Activated T-cell treated with anti-CD3 and anti-CD28 coated beads for 1 hour (primary cell): ENCODE measurements at regions not wholly inside any gene's neighbourhood (a gene's known extent, or its start where the extent isn't known, plus 50 kb on each side); places are given as distances from the start of the nearest gene placed in this dataset.
"Not testable (repeated sequence)": the region's sequence is repeated elsewhere in the genome, so short reads cannot be mapped to it uniquely, and the experiment has no call there.

Experiments used
- DNase-seq: peaks from one replicate; pipeline ENCODE4 v3.0.0-alpha.2; 2020; ENCODE audit warnings: low read depth

DNA sequence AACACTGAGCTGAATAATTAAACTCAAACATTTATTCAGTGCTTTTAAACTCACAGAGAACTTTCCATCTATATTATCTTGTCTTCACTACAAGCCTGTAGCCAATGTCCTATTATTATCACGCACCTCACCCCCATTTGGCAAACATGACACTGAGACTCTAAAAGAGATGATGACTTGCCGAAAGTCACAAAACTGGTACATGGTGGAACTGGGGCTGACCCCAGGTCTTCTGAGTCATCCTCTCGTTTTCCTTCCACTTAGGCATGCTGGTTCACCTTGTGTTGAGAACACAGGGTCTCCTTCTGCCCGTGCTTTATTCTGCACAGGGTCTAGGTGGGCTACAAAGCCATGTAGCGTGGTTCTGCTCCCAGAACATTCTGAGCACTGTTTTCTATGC lies 230.0 kb upstream of the MGAT5 start:
- DNase-seq = no peak

DNA sequence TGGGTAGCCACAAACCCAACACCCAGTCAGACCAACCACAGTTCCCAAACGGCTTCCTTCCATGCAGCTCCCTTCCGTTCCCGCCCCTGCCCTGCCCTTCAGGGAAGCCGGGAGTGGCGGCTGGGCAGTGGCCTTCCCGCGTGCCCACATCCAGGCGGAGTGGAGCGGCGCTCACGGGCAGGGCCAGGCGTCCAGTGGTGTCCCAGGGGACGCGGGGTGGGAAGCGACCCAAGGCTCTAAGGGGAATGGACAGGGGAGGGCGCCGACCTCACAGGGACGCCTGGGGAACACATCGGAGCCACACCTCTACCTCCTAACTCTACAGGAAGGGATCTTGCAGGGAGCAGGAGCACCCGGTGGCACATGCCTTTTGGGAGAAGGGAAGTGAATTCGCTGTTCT lies 225.9 kb upstream of the MGAT5 start:
- DNase-seq = no peak

DNA sequence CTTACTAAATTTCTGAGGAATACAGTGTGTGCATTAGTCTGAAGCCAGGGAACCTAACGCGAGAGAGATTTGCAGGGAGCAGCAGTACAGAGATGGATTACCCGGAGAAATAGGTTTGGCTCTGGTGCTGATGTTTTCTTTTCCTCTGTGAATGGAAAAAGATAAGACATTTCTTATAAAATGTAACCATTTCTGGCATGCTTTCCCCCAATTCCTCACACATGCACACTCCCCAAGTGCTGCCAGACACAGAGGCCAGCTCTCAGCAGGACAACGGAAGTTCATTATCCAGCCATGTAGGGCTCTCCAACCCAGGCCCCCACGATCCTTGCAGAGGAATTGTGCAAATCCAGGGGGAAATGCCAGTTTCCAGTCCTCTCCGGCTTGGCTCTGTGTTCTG lies 224.5 kb upstream of the MGAT5 start:
- DNase-seq = no peak

DNA sequence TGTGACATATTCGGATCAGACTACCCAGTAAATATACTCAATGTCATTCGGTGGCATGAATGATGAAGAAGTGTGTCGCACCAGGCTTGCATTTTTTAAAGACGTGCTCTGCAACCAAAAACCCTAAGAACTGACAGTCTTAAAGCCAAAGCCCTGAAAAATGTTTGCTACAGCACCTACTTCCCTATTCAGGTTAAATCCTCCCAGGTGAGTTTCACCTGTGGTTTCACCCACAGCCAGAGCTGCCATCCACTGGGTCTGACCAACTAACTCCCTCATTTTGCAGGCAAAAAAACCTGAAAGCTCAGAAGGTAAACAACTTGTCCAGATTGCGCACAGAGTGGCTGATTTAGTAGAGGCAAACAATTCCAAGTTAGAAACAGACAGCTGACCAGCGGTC lies 222.3 kb upstream of the MGAT5 start:
- DNase-seq = no peak

DNA sequence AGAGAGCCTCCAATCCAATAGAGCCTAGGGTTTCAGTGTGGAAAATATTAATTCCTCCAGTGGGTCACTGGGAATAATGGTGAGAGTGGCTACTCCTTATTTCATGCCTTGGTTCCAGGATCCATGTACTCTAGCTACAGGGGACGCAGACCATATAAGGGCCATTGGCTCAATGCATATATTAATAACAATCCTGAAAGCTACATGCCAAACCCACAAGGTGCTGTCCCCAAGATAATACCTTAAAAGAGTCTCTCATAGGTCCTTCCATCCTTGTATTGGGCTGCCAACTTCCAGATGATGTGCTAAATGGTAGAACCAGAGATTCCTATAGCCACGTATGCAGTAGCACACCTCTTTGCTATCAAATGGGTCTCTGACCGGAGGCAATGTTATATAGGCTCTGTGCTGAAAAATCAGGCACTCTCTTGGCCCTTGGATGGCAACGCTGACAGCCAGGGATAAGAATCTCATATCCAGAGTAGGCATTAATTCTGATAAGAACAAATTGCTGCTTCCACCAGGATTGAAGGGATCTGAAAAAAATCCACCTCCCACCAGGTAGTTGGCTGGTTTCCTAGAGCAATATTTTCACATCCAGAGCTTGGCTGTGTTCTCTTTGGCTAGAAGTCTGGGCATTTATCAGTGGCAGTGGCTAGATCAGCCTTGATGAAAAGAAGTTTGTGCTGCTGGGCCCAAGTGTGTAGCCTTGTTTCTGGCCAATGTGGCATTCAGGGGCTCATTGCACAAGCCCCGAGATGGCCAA lies 218.1 kb upstream of the MGAT5 start:
- no peak for DNase-seq

DNA sequence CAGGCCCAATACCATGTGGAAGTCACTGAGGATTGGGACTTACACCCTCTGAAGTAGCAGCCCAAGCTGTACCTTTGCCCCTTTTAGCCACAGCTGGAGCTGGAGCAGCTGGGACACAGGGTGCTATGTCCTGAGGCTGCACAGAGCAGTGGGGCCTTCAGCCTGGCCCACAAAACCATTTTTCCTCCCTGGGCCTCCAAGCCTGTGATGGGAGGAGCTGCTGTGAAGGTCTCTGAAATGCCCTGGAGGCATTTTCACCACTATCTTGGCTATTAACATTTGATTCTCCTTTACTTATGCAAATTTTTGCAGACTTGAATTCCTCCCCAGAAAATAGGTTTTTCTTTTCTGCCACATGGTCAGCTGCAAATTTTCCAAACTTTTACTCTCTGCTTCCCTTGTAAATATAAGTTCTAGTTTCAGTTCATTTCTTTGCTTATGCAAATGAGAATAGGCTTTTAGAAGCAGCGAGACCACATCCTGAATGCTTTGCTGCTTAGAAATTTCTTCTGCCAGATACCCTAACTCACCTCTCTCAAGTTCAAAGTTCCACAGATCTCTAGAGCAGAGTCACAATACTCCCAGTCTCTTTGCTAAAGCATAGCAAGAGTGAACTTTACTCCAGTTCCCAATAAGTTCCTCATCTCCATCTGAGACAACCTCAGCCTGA lies 213.8 kb upstream of the MGAT5 start:
- DNase-seq = no peak

DNA sequence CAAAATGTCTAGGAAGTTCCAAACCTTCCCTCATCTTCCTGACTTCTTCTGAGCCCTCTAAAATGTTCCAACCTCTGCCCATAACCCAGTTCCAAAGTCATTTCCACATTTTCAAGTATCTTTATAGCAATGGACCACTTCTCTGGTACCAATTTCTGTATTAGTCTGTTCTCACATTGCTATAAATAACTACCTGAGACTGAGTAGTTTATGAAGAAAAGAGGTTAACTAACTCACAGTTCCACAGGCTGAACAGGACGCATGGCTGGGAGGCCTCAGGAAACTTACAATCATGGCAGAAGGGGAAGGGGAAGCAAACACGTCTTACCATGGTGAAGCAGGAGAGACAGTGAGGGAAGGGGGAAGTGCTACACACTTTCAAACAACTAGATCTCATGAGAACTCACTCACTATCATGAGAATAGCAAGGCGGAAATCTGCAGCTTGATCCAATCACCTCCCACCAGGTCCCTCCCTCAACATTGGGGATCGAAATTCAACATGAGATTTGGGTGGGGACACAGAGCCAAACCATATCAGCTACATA lies 213.2 kb upstream of the MGAT5 start:
- not testable (repeated sequence) for DNase-seq

DNA sequence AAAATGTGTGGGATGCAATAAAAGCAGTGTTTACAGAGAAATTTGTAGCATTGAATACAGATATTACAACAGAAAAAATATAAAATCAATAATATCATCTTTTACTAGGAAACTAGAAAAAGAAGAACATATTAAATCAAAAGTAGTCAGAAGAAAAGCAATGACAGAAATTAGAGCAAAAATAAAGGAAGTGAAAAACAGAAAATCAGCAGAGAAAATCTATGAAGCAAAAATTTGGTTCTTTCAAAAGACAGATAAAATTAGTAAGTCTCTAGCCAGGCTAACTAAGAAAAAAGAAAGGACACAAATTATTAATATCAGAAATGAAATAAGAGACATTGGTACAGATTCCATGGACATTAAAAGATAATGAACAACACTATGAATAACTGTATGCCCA lies 212.0 kb upstream of the MGAT5 start:
- DNase-seq = no peak

DNA sequence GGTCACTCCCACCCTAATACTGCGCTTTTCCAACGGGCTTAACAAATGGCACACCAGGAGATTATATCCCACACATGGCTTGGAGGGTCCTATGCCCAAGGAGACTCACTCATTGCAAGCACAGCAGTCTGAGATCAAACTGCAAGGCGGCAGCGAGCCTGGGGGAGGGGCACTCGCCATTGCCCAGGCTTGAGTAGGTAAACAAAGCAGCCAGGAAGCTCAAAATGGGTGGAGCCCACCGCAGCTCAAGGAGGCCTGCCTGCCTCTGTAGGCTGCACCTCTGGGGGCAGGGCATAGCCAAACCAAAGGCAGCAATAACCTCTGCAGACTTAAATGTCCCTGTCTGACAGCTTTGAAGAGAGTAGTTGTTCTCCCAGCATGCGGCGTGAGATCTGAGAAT lies 210.8 kb upstream of the MGAT5 start:
- not testable (repeated sequence) for DNase-seq

DNA sequence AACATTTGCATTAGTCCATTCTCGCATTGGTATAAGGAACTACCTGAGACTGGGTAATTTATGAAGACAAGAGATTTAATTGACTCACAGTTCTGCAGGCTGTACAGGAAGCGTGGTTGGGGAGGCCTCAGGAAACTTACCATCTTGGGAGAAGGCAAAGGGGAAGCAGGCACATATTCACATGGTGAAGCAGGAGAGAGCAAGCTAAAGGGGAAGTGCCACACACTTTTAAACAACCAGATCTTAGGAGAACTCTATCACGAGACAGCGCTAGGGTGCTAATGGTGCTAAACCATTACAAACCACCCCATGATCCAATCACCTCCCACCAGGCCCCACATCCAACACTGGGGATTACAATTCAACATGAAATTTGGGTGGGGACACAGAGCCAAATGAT lies 201.7 kb upstream of the MGAT5 start:
- DNase-seq = no peak

DNA sequence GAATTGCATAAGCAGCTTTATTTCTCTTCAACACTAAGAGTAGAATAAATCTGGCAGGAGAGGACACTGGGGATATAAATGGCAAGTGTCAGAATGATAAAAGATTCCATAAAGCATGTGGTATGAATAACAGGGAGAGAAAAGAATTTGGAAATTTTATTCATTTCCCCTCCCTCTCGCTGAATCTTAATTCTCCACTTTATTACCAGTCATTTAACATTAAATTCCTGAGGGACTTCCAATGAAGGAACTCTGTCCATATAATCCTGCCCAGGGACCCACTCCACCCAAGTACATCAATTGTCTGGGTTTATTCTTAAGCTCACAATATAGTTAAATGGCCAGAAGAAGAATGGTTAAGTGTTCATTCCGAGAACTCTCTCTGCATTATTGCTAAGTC lies 197.7 kb upstream of the MGAT5 start:
- DNase-seq = no peak

DNA sequence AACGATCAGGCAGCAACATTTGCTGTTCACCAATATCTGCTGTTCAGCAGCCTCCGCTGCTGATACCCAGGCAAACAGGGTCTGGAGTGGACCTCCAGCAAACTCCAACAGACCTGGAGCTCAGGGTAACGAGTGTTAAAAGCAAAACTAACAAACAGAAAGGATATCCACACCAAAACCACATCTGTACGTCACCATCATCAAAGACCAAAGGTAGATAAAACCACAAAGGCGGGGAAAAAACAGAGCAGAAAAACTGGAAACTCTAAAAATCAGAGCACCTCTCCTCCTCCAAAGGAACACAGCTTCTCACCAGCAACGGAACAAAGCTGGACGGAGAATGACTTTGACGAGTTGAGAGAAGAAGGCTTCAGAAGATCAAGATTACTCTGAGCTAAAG lies 192.8 kb upstream of the MGAT5 start:
- DNase-seq = not testable (repeated sequence)

DNA sequence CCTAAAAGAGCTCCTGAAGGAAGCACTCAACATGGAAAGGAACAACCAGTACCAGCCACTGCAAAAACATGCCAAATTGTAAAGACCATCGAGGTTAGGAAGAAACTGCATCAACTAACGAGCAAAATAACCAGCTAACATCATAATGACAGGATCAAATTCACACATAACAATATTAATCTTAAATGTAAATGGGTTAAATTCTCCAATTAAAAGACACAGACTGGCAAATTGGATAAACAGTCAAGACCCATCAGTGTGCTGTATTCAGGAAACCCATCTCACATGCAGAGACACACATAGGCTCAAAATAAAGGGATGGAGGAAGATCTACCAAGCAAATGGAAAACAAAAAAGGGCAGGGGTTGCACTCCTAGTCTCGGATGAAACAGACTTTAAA lies 191.6 kb upstream of the MGAT5 start:
- not testable (repeated sequence) for DNase-seq

DNA sequence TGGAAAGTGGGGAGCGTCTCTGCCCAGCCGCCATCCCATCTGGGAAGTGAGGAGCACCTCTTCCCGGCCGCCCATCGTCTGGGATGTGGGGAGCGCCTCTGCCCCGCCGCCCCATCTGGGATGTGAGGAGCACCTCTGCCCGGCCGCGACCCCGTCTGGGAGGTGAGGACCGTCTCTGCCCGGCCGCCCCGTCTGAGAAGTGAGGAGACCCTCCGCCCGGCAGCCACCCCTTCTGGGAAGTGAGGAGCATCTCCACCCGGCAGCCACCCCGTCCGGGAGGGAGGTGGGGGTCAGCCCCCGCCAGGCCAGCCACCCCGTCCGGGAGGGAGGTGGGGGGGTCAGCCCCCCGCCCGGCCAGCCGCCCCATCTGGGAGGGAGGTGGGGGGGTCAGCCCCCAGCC lies 190.0 kb upstream of the MGAT5 start:
- not testable (repeated sequence) for DNase-seq

DNA sequence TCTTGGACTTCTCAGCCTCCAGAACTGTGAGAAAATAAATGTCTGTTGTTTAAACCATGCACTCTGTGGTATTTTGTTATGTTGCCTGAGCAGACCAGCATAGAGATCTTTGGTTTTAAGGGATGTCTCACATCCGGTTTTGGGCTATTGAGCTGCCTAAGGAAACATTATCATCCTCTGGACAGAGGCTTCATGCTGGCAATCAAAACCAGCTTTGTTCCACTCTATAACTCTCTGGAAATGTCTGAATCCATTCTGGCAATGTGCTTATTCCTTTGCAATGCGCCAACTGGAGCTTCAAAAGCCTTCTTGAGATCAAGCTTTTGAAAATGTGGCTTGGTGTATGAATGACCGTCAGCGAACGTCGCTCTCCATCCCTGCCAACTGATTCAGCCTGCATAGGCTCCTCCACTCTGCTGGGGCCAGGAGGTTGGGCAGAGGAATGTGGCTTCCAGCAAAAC lies 183.6 kb upstream of the MGAT5 start:
- DNase-seq = no peak

DNA sequence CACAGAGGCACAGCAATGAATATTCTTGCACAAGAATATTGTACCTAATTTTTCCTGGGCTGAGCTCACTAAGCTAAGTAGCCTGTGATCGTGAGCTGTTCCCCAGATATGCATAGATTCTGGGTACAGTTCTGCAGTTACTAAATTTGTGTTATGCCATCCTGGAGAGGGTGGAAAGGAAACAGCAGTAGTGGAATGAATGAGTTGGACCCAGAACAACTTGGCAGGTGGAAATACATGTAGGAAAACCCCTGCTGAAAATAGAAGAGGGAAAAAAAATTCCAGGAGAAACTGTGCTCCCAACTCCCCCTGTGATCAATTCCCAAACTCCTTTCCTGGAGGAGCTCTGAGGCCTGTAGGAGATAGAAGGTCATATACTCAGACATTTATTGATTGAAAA lies 181.5 kb upstream of the MGAT5 start:
- DNase-seq = no peak

DNA sequence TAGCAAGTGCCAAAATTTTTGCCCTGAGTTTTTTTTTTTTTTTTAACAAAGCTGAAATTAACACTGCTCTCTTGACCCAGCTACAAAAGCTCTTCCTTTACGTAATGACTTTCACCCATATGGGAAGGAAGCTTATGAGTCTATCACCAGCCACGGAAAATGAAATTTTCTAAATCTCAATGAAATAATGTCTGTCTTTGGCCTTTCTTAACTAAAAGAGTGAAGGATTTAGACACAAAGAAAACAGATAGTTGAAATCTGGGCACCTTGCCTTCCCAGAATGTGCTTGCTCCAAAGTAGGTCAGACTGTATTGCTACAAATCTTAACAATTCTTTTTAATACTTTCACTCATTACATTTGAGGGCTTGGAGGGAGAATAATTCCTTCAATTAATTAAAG lies 180.8 kb upstream of the MGAT5 start:
- DNase-seq = no peak

DNA sequence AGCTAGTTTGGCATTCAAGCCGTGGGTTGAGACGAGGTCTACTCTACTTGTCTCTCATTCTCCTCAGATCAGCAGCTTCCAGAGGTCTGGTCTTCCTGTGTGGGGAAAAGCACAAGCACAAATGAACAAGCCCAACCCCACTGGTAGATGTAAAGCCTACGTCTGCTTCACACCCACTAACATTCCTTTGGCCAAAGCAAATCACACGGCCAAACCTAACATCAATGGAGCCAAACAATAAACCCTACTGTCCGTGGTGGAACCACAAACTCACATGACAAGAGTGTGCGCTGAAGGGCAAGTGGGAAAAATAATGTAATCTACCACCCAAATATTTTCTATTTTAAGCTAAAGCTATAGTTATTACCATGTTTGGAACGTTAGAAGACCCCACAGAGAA lies 179.3 kb upstream of the MGAT5 start:
- no peak for DNase-seq

DNA sequence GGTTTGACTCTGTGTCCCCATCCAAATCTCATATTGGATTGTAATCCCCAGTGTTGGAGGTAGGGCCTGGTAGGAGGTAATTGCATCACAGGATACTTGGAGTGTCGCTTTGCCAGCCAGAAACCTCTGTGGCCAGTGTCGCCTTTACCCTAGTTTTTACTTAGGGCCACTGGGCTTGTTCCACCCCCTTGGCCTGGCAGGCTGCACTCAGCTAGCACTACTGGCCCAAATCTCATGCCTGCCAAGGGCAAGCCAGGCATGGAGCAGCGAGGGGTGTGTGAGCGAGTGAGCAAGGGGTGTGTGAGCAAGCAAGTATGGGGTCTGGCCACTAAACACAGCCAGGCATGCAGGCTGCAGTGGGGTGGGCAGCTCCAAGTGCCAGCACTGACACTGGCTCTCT lies 178.7 kb upstream of the MGAT5 start:
- DNase-seq = no peak

DNA sequence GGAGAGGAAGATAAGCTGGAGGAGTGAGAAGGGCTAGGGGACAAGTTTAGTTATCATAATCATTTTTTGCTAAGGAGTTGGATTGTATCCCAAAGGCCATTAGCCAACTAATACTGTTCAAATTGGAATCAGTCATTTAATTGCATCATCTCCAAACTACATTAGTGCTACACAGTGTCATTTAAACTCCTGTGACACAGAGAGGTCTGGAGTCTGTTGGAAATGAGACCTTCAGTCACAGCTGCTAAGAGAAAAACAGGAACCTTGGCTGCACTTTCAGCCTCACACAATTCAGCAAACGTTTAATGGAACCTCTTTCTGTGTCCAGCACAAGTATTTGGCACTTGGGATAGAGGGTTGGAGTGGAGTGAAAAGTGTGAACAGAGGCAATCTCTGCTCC lies 175.5 kb upstream of the MGAT5 start:
- DNase-seq = no peak

DNA sequence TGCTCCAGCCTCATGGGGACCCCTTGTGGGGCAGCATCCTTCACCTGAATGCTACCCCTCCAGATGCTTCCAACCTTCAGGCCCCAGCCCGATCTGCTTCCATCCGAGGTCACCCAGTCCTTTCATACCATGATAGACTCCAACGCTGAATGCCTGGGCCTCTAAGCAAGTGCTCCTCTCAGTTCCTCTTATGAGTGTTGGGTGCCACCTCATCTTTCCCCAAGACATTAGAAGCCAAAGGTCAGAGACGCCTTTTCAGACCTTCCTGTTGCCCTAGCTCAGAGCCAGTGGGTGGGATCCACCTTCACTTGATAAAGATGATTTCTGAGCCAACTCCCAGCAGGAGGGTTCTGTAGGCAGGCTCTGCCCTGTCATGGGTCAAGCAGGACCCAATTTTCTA lies 174.5 kb upstream of the MGAT5 start:
- no peak for DNase-seq

DNA sequence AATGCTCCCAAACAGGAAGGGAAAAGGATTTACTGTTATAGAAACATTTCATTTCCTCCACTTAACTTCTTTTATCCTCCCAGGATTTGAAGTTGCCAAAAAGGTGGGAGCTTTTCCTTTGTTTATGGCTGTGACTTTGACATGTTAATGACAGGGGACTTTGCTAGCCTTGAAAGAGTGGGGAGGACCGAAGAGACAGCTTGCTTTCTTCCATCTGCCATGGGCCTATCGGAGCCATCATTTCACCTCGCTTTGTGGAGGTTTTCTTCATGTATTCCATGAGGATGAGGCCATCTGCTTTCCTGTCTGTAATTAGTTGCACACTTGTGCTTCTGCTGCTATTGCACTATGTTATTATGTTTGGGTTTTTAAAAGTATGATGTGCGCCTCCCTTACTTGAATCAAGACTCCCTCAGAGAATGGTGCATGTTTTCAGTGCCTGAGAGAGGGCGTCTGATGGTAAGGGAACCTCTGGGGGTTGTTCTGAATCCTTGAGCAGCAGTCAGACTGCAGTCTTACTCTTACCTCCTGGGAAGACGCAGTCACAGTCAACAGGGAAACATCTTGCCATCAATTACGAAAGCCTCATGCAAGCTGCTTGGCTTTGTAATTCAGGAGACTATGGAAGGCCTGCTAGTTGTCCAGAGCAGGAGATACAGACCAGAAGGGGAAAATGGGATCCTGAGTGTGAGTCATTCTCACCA lies 173.3 kb upstream of the MGAT5 start:
- no peak for DNase-seq
